SK-N-SH (cell line): ENCODE measurements at regions not wholly inside any gene's neighbourhood (a gene's known extent, or its start where the extent isn't known, plus 50 kb on each side); places are given as distances from the start of the nearest gene placed in this dataset.

Experiments
- CTCF ChIA-PET: fragments of 300-600, 350-600 bp; formaldehyde crosslinking; extraction: SDS; loops from one replicate; lab custom pipeline; 2021; lab: Yijun Ruan, JAX
- POLR2A ChIA-PET: fragments of 350-600 bp; sonication (Branson Sonifier 250); formaldehyde crosslinking; extraction: SDS; loops from one replicate; lab custom pipeline; 2020; ENCODE audit warnings: antibody characterized with exemption, inconsistent platforms; lab: Yijun Ruan, JAX
- DNase-seq: peaks from one replicate; pipeline ENCODE4 v3.0.0; 2012
- H2AFZ ChIP-seq: fragments of 200-600 bp; sonication (generic); 2 replicates; pipeline ENCODE4 v1.8.1; 2016; ENCODE audit warnings: antibody characterized with exemption, mild to moderate bottlenecking, low read depth
- H3F3A ChIP-seq: fragments of 200-600 bp; sonication (generic); replicated peaks from 2 replicates; pipeline ENCODE3; 2016; ENCODE audit warnings: antibody characterized with exemption, mild to moderate bottlenecking; ENCODE audit not compliant: insufficient read depth
- H3K27ac ChIP-seq, 2 experiments: fragments of 200-500 bp in 1 of 2; fragments of 200-600 bp in 1 of 2; sonication (Bioruptor generic) in 1 of 2; sonication (generic), shearing (Covaris generic) in 1 of 2; 2 replicates each; pipeline versions ENCODE4 v1.5.1 to v1.6.1; 2014 to 2016; ENCODE audit warnings: low read depth in 2 of 2, inconsistent platforms in 1 of 2, low read length in 1 of 2, mild to moderate bottlenecking in 1 of 2, mixed read lengths in 1 of 2
- H3K27me3 ChIP-seq: fragments of 200-600 bp; sonication (generic), shearing (Covaris generic); 2 replicates; pipeline ENCODE4 v1.6.1; 2016; ENCODE audit warnings: mixed run types; ENCODE audit not compliant: insufficient read depth
- H3K36me3 ChIP-seq, 2 experiments: fragments of 200-500 bp in 1 of 2; fragments of 200-600 bp in 1 of 2; sonication (Bioruptor generic) in 1 of 2; sonication (generic) in 1 of 2; replicated peaks in 1 of 2; 2 replicates each; pipeline versions ENCODE3 to v1.5.1; 2014 to 2016; ENCODE audit warnings: low read length in 1 of 2, mild to moderate bottlenecking in 1 of 2; ENCODE audit not compliant: insufficient read depth in 2 of 2, control insufficient read depth in 1 of 2
- H3K4me1 ChIP-seq, 2 experiments: fragments of 200-500 bp in 1 of 2; fragments of 200-600 bp in 1 of 2; sonication (Bioruptor generic) in 1 of 2; sonication (generic), shearing (Covaris generic) in 1 of 2; 2 replicates each; pipeline versions ENCODE4 v1.5.1 to v1.6.1; 2014 to 2016; ENCODE audit warnings: low read depth in 1 of 2, low read length in 1 of 2, mixed run types in 1 of 2; ENCODE audit not compliant: insufficient read depth in 2 of 2, control insufficient read depth in 1 of 2
- H3K4me2 ChIP-seq: fragments of 200-600 bp; sonication (generic), shearing (Covaris generic); 2 replicates; pipeline ENCODE4 v1.6.1; 2017; ENCODE audit warnings: mixed run types
- H3K4me3 ChIP-seq, 2 experiments: fragments of 200-500 bp in 1 of 2; fragments of 200-600 bp in 1 of 2; sonication (Bioruptor generic) in 1 of 2; sonication (generic), shearing (Covaris generic) in 1 of 2; 2 replicates each; pipeline versions ENCODE4 v1.5.1 to v1.8.1; 2014 to 2016; ENCODE audit warnings: low read depth in 2 of 2, inconsistent platforms in 1 of 2, low read length in 1 of 2, mild to moderate bottlenecking in 1 of 2, mixed read lengths in 1 of 2, moderate library complexity in 1 of 2
- H3K79me2 ChIP-seq: fragments of 200-600 bp; sonication (generic); 2 replicates; pipeline ENCODE4 v1.8.1; 2017; ENCODE audit warnings: mild to moderate bottlenecking; ENCODE audit not compliant: insufficient read depth
- H3K9ac ChIP-seq: fragments of 200-600 bp; sonication (generic); 2 replicates; pipeline ENCODE4 v1.6.1; 2017; ENCODE audit warnings: mixed run types
- H3K9me2 ChIP-seq: fragments of 200-600 bp; sonication (generic); 2 replicates; pipeline ENCODE4 v1.6.1; 2017; ENCODE audit warnings: mixed run types
- H3K9me3 ChIP-seq: fragments of 200-600 bp; sonication (generic); 2 replicates; pipeline ENCODE4 v1.6.1; 2017; ENCODE audit warnings: mixed run types, mild to moderate bottlenecking, moderate library complexity
- H4K20me1 ChIP-seq: fragments of 200-600 bp; sonication (generic); 2 replicates; pipeline ENCODE4 v1.6.1; 2017; ENCODE audit warnings: mild to moderate bottlenecking, mixed run types; ENCODE audit not compliant: insufficient read depth
- ELF1 ChIP-seq: IDR thresholded peaks from 2 replicates; pipeline ENCODE4 v1.4.0; 2012
- EP300 ChIP-seq, 2 experiments: IDR thresholded peaks; 2 replicates each; pipeline versions ENCODE4 v1.4.0 to v1.6.1; 2012; ENCODE audit warnings: borderline replicate concordance in 1 of 2, low read depth in 1 of 2, low read length in 1 of 2
- EZH2phosphoT487 ChIP-seq: fragments of 200-600 bp; sonication (generic); IDR thresholded peaks from 2 replicates; pipeline ENCODE4 v1.6.1; 2017; ENCODE audit warnings: low read depth, mixed run types, mild to moderate bottlenecking, antibody characterized with exemption, moderate library complexity, borderline replicate concordance
- FOXJ3 ChIP-seq: sonication (generic); formaldehyde crosslinking; IDR thresholded peaks from 2 replicates; pipeline ENCODE4 v1.5.1; 2020; ENCODE audit warnings: mild to moderate bottlenecking, missing genetic modification reagents
- FOXM1 ChIP-seq: IDR thresholded peaks from 2 replicates; pipeline ENCODE4 v1.4.0; 2012; ENCODE audit warnings: low read depth, mild to moderate bottlenecking
- GABPA ChIP-seq: IDR thresholded peaks from 2 replicates; pipeline ENCODE4 v1.4.0; 2012; ENCODE audit warnings: low read depth, mild to moderate bottlenecking
- GATA2 ChIP-seq: sonication (generic); formaldehyde crosslinking; IDR thresholded peaks from 2 replicates; pipeline ENCODE4 v1.5.0; 2020; ENCODE audit warnings: mild to moderate bottlenecking, missing genetic modification reagents
- JUND ChIP-seq: IDR thresholded peaks from 2 replicates; pipeline ENCODE4 v1.4.0; 2012
- NFIC ChIP-seq: IDR thresholded peaks from 2 replicates; pipeline ENCODE4 v1.4.0; 2012; ENCODE audit warnings: borderline replicate concordance
- NRF1 ChIP-seq: IDR thresholded peaks from 2 replicates; pipeline ENCODE4 v1.6.1; 2012; ENCODE audit warnings: low read depth, mild to moderate bottlenecking, low read length
- POLR2AphosphoS5 ChIP-seq: IDR thresholded peaks from 2 replicates; pipeline ENCODE4 v1.6.1; 2012; ENCODE audit warnings: low read depth, low read length
- RAD21 ChIP-seq: IDR thresholded peaks from 2 replicates; pipeline ENCODE4 v1.6.1; 2012; ENCODE audit warnings: mild to moderate bottlenecking, low read length
- RXRA ChIP-seq: IDR thresholded peaks from 2 replicates; pipeline ENCODE4 v1.4.0; 2012; ENCODE audit warnings: low read depth, mild to moderate bottlenecking, borderline replicate concordance
- SMC3 ChIP-seq: IDR thresholded peaks from 2 replicates; pipeline ENCODE4 v1.6.1; 2012; ENCODE audit warnings: low read depth, low read length, improper control_type of control experiment
- TAF1 ChIP-seq: IDR thresholded peaks from 2 replicates; pipeline ENCODE4 v1.6.1; 2012; ENCODE audit warnings: low read depth, mild to moderate bottlenecking, low read length, moderate library complexity, borderline replicate concordance
- USF1 ChIP-seq: IDR thresholded peaks from 2 replicates; pipeline ENCODE4 v1.4.0; 2012; ENCODE audit warnings: low read depth, borderline replicate concordance
- YY1 ChIP-seq: IDR thresholded peaks from 2 replicates; pipeline ENCODE4 v1.4.0; 2012; ENCODE audit warnings: low read depth, mild to moderate bottlenecking
- WGBS: methylation state at CpG from one replicate; pipeline ENCODE4 v1.1.6; 2017; ENCODE audit warnings: low lambda C conversion rate; 5-methylcytosine and 5-hydroxymethylcytosine counted together

- H3K9ac ChIP-seq = no peak overlapping the region
- no peaks in the 10 kb centered on the region for H3K9me2 ChIP-seq
- H3K4me1 ChIP-seq = peaks cover 0 to 9% of the 10 kb centered on the region in 2 experiments; a peak in 1 of 4 replicates
- WGBS = 8% methylated on average over 1 of the region's 1 CpG
- no peaks in the 10 kb centered on the region for H4K20me1 ChIP-seq
- H2AFZ ChIP-seq = no peak overlapping the region
- no peaks in the 10 kb centered on the region for H3K27me3 ChIP-seq
- peak; percentile 62 for DNase-seq
- TF ChIP-seq GATA2 (CRISPR knock-in tag) (peak; percentile 62), RXRA (no peak), EP300 (IDR thresholded peaks at IDR 0.05; ENCODE audit: borderline replicate concordance in 1 of 2, low read depth in 1 of 2, low read length in 1 of 2) (peak in 1 of 2 experiments; percentile 59; a peak in 1 of 4 replicates)
- no peaks in the 10 kb centered on the region for H3K79me2 ChIP-seq
- no peak overlapping the region for H3K4me3 ChIP-seq
- no peaks in the 10 kb centered on the region for H3F3A ChIP-seq
- no peaks in the 10 kb centered on the region for H3K36me3 ChIP-seq
- ChIA-PET POLR2A (no interaction called here), CTCF (no interaction called here)
- H3K27ac ChIP-seq = peak overlapping the region in 1 of 2 experiments; percentile 2; a peak in 1 of 4 replicates
- no peaks in the 10 kb centered on the region for H3K9me3 ChIP-seq
- H3K4me2 ChIP-seq = no peak overlapping the region
Observed at GRCh38 chr3:34863485-34863884, 775.8 kb upstream of the ARPP21 start.

GRCh38 chr3:34864011-34864410 is 775.3 kb upstream of the ARPP21 start:
- Histone ChIP-seq H2AFZ (no peak overlapping the region), H3K4me3 (no peak overlapping the region), H3K4me2 (no peak overlapping the region), H3F3A (no peaks in the 10 kb centered on the region), H3K27ac (peak overlapping the region in 1 of 2 experiments; percentile 39; a peak in 1 of 4 replicates), H3K27me3 (no peaks in the 10 kb centered on the region), H3K9me3 (no peaks in the 10 kb centered on the region), H3K36me3 (no peaks in the 10 kb centered on the region), H3K4me1 (peaks cover 0 to 9% of the 10 kb centered on the region in 2 experiments; a peak in 1 of 4 replicates), H4K20me1 (no peaks in the 10 kb centered on the region), H3K9ac (no peak overlapping the region), H3K79me2 (no peaks in the 10 kb centered on the region), H3K9me2 (no peaks in the 10 kb centered on the region)
- POLR2A ChIA-PET = no interaction called here
- 26% methylated on average over 3 of the region's 3 CpGs for WGBS
- TF ChIP-seq JUND (no peak), NFIC (no peak), USF1 (no peak), NRF1 (no peak)
- DNase-seq = no peak
- CTCF ChIA-PET = no interaction called here

- Histone ChIP-seq H3K27me3 (no peaks in the 10 kb centered on the region), H3K4me3 (no peak overlapping the region), H3K4me1 (peaks cover 0 to 9% of the 10 kb centered on the region in 2 experiments; a peak in 1 of 4 replicates), H3K27ac (no peak overlapping the region), H2AFZ (no peak overlapping the region), H3K9me2 (no peaks in the 10 kb centered on the region), H3K4me2 (no peak overlapping the region), H3K9me3 (no peaks in the 10 kb centered on the region), H4K20me1 (no peaks in the 10 kb centered on the region), H3K9ac (no peak overlapping the region), H3K36me3 (no peaks in the 10 kb centered on the region), H3F3A (no peaks in the 10 kb centered on the region), H3K79me2 (no peaks in the 10 kb centered on the region)
- ChIA-PET CTCF (no interaction called here), POLR2A (no interaction called here)
- WGBS = 32% methylated on average over 2 of the region's 2 CpGs
- no peak for DNase-seq
- TF ChIP-seq SMC3 (no peak), TAF1 (no peak), USF1 (no peak), POLR2AphosphoS5 (no peak), FOXJ3 (no peak), RAD21 (no peak), YY1 (no peak), GATA2 (CRISPR knock-in tag) (no peak), ELF1 (no peak), NFIC (no peak), FOXM1 (no peak), RXRA (no peak), GABPA (no peak), EZH2phosphoT487 (no peak)
Observed at GRCh38 chr3:34865346-34865745, 774.0 kb upstream of the ARPP21 start.
